IMR-90 (cell line): ENCODE measurements at regions not wholly inside any gene's neighbourhood (a gene's known extent, or its start where the extent isn't known, plus 50 kb on each side); places are given as distances from the start of the nearest gene placed in this dataset.
A peak's percentile ranks its signal among the peaks of the same experiment; 100 is the strongest.

Experiments
- ATAC-seq: fragments of 200-7000 bp; cut with Tn5 transposase; 2 replicates; pipeline ENCODE4 v1.9.1; 2020; ENCODE audit warnings: low read depth, mild to moderate bottlenecking, moderate library complexity
- BruUV-seq: library from RNA; stranded (reverse); fragments of 400-500 nt; replicated peaks from 2 replicates; lab custom pipeline; 2021; lab: Mats Ljungman, UMichigan
- CTCF ChIA-PET: fragments of 300-600 bp; formaldehyde crosslinking; extraction: SDS; loops from one replicate; lab custom pipeline; 2021; ENCODE audit warnings: antibody characterized with exemption; lab: Yijun Ruan, JAX
- POLR2A ChIA-PET: fragments of 300-600 bp; sonication (Branson Sonifier 250); formaldehyde crosslinking; loops from one replicate; lab custom pipeline; 2022; ENCODE audit warnings: antibody characterized with exemption; ENCODE audit not compliant: unreplicated experiment; lab: Charles Lee
- DNase-seq: peaks from one replicate; pipeline ENCODE4 v3.0.0; 2013
- H2AFZ ChIP-seq: replicated peaks from 2 replicates; pipeline ENCODE3; 2013; ENCODE audit warnings: low read length, mild to moderate bottlenecking; ENCODE audit not compliant: poor library complexity
- H2AK5ac ChIP-seq: 2 replicates; pipeline ENCODE4 v1.6.1; 2013; ENCODE audit warnings: low read depth, low read length, inconsistent platforms
- H2AK9ac ChIP-seq: replicated peaks from 2 replicates; pipeline ENCODE3; 2013; ENCODE audit warnings: mild to moderate bottlenecking, low read depth, low read length, moderate library complexity; ENCODE audit not compliant: poor library complexity
- H2BK120ac ChIP-seq: 2 replicates; pipeline ENCODE4 v1.6.1; 2013; ENCODE audit warnings: low read depth, low read length, inconsistent platforms
- H2BK15ac ChIP-seq: 3 replicates; pipeline ENCODE4 v1.6.1; 2013; ENCODE audit warnings: low read depth, low read length, inconsistent platforms
- H2BK20ac ChIP-seq: 2 replicates; pipeline ENCODE4 v1.6.1; 2013; ENCODE audit warnings: low read depth, mild to moderate bottlenecking, inconsistent platforms, low read length, moderate library complexity
- H2BK5ac ChIP-seq: 2 replicates; pipeline ENCODE4 v1.6.1; 2013; ENCODE audit warnings: mild to moderate bottlenecking, low read depth, low read length, inconsistent platforms; ENCODE audit not compliant: poor library complexity, severe bottlenecking
- H3K14ac ChIP-seq: replicated peaks from 2 replicates; pipeline ENCODE4 v1.6.1; 2013; ENCODE audit warnings: low read depth, low read length, inconsistent platforms
- H3K18ac ChIP-seq: 2 replicates; pipeline ENCODE4 v1.6.1; 2013; ENCODE audit warnings: low read depth, low read length, control low read depth
- H3K23ac ChIP-seq: 2 replicates; pipeline ENCODE4 v1.6.1; 2013; ENCODE audit warnings: low read depth, low read length, inconsistent platforms
- H3K27ac ChIP-seq: 2 replicates; pipeline ENCODE4 v1.5.1; 2013; ENCODE audit warnings: mild to moderate bottlenecking, control low read depth, low read length; ENCODE audit not compliant: insufficient read depth
- H3K27me3 ChIP-seq: 2 replicates; pipeline ENCODE4 v1.6.1; 2013; ENCODE audit warnings: low read length; ENCODE audit not compliant: control insufficient read depth, insufficient read depth
- H3K36me3 ChIP-seq: 2 replicates; pipeline ENCODE4 v1.6.1; 2013; ENCODE audit warnings: low read length, mixed read lengths; ENCODE audit not compliant: control insufficient read depth, insufficient read depth
- H3K4ac ChIP-seq: 2 replicates; pipeline ENCODE4 v1.6.1; 2013; ENCODE audit warnings: low read depth, low read length, inconsistent platforms
- H3K4me1 ChIP-seq: 2 replicates; pipeline ENCODE4 v1.6.1; 2013; ENCODE audit warnings: low read length, mixed read lengths; ENCODE audit not compliant: control insufficient read depth, insufficient read depth
- H3K4me2 ChIP-seq: 2 replicates; pipeline ENCODE4 v1.6.1; 2013; ENCODE audit warnings: low read depth, mild to moderate bottlenecking, control low read depth, low read length, moderate library complexity
- H3K4me3 ChIP-seq: 2 replicates; pipeline ENCODE4 v1.5.1; 2013; ENCODE audit warnings: low read depth, mild to moderate bottlenecking, control low read depth, low read length, moderate library complexity; ENCODE audit not compliant: insufficient read depth
- H3K56ac ChIP-seq: 2 replicates; pipeline ENCODE4 v1.6.1; 2013; ENCODE audit warnings: low read length, inconsistent platforms; ENCODE audit not compliant: insufficient read depth; ENCODE audit errors: extremely low read depth
- H3K79me1 ChIP-seq, 2 experiments: 2 replicates each; pipeline ENCODE4 v1.6.1; 2013; ENCODE audit warnings: low read length in 2 of 2, inconsistent platforms in 1 of 2, low read depth in 1 of 2
- H3K9ac ChIP-seq: 2 replicates; pipeline ENCODE4 v1.6.1; 2013; ENCODE audit warnings: low read depth, low read length, control low read depth
- H3K9me1 ChIP-seq: 2 replicates; pipeline ENCODE4 v1.6.1; 2013; ENCODE audit warnings: low read length, inconsistent platforms; ENCODE audit not compliant: insufficient read depth
- H3K9me3 ChIP-seq: 2 replicates; pipeline ENCODE4 v1.6.1; 2013; ENCODE audit warnings: low read length; ENCODE audit not compliant: control insufficient read depth, insufficient read depth
- H4K20me1 ChIP-seq: 2 replicates; pipeline ENCODE4 v1.6.1; 2013; ENCODE audit warnings: low read length, inconsistent platforms; ENCODE audit not compliant: insufficient read depth
- H4K5ac ChIP-seq: 2 replicates; pipeline ENCODE4 v1.6.1; 2013; ENCODE audit warnings: mild to moderate bottlenecking, low read depth, low read length, control low read depth
- H4K8ac ChIP-seq, 2 experiments: 2 replicates each; pipeline ENCODE4 v1.6.1; 2013; ENCODE audit warnings: low read depth in 2 of 2, low read length in 2 of 2, control low read depth in 1 of 2, inconsistent platforms in 1 of 2
- H4K91ac ChIP-seq: 2 replicates; pipeline ENCODE4 v1.6.1; 2013; ENCODE audit warnings: low read depth, low read length, inconsistent platforms; ENCODE audit not compliant: insufficient read depth
- BHLHE40 ChIP-seq: fragments of 150-350 bp; IDR thresholded peaks from 2 replicates; pipeline ENCODE4 v1.6.1; 2016; ENCODE audit warnings: mild to moderate bottlenecking, low read depth, low read length
- CTCF ChIP-seq: conservative IDR thresholded peaks from 2 replicates; pipeline ENCODE4 v1.5.1; 2012; ENCODE audit warnings: mild to moderate bottlenecking, low read depth, low read length, improper control_type of control experiment
- ELK1 ChIP-seq: fragments of 150-350 bp; IDR thresholded peaks from 2 replicates; pipeline ENCODE4 v1.6.1; 2016; ENCODE audit warnings: low read depth, mild to moderate bottlenecking, low read length, moderate library complexity, borderline replicate concordance
- FOS ChIP-seq: fragments of 150-350 bp; IDR thresholded peaks from 2 replicates; pipeline ENCODE4 v1.6.1; 2016; ENCODE audit warnings: low read depth, low read length
- NFE2L2 ChIP-seq: fragments of 150-350 bp; IDR thresholded peaks from 2 replicates; pipeline ENCODE4 v1.6.1; 2016; ENCODE audit warnings: low read depth, mild to moderate bottlenecking, low read length
- POLR2A ChIP-seq: IDR thresholded peaks from 2 replicates; pipeline ENCODE4 v1.6.1; 2012; ENCODE audit warnings: mild to moderate bottlenecking, low read depth, low read length
- RAD21 ChIP-seq: IDR thresholded peaks from 2 replicates; pipeline ENCODE4 v1.6.1; 2012; ENCODE audit warnings: low read length, improper control_type of control experiment
- RCOR1 ChIP-seq: IDR thresholded peaks from 2 replicates; pipeline ENCODE4 v1.6.1; 2012; ENCODE audit warnings: mild to moderate bottlenecking, low read length, improper control_type of control experiment; ENCODE audit not compliant: insufficient replicate concordance
- RFX5 ChIP-seq: IDR thresholded peaks from 2 replicates; pipeline ENCODE4 v1.8.0; 2012; ENCODE audit warnings: low read depth, mild to moderate bottlenecking, low read length, moderate library complexity
- SMC3 ChIP-seq: fragments of 150-350 bp; IDR thresholded peaks from 2 replicates; pipeline ENCODE4 v1.6.1; 2016; ENCODE audit warnings: low read depth, mild to moderate bottlenecking, antibody characterized with exemption, low read length, moderate library complexity
- USF2 ChIP-seq: fragments of 150-350 bp; IDR thresholded peaks from 2 replicates; pipeline ENCODE4 v1.6.1; 2017; ENCODE audit warnings: mild to moderate bottlenecking, antibody characterized with exemption, low read length, low read depth
- WGBS, 2 experiments: methylation state at CpG; one replicate each; pipeline versions ENCODE4 v1.1.5 to v1.1.7; 2013; ENCODE audit warnings: missing lambda C conversion rate in 2 of 2; ENCODE audit not compliant: insufficient read length in 1 of 2; ENCODE audit errors: extremely low coverage in 2 of 2; 5-methylcytosine and 5-hydroxymethylcytosine counted together
- dilution Hi-C: fragments of 300-500 bp; cut with HindIII; formaldehyde crosslinking; loops from one replicate; pipeline ENCODE4 v1.14.3; 2018; ENCODE audit warnings: low sequenced_read_pairs; ENCODE audit not compliant: unreplicated experiment
- in situ Hi-C: fragments of 300-500 bp; cut with MboI; formaldehyde crosslinking; loops from 3 replicates; pipeline ENCODE4 v1.14.3; 2019; ENCODE audit warnings: low sequenced_read_pairs, inconsistent platforms, mixed read lengths
- intact Hi-C: fragments of 100-400 bp; cut with micrococcal nuclease; formaldehyde crosslinking; loops from 2 replicates; pipeline ENCODE4 v1.10.0; 2022

GRCh38 chr5:92548346-92548745, 1032.7 kb downstream of the NR2F1-AS1 start:
- H4K5ac ChIP-seq, result no peak overlapping the region
- dilution Hi-C loops (no loop called here), in situ Hi-C loops (loop anchor here (10.0 kb wide), 1 partner anchor 1026 kb away; no protein-coding TSS in a partner anchor), intact Hi-C loops (no loop called here)
- no peak overlapping the region for H2AK9ac ChIP-seq
- H3K27me3 ChIP-seq, result no peaks in the 10 kb centered on the region
- no peak overlapping the region for H3K4me3 ChIP-seq
- no peak overlapping the region for H3K56ac ChIP-seq
- no peak overlapping the region for H3K18ac ChIP-seq
- no peak overlapping the region for H3K9ac ChIP-seq
- no peak overlapping the region for H2AFZ ChIP-seq
- CTCF ChIA-PET, result no interaction called here
- no peak overlapping the region for H3K14ac ChIP-seq
- no peak overlapping the region; the same call in 1 of the 2 replicates for H2BK20ac ChIP-seq
- H3K23ac ChIP-seq, result no peak overlapping the region
- no peak overlapping the region for H3K27ac ChIP-seq
- H3K4me1 ChIP-seq, result peaks cover 4% of the 10 kb centered on the region
- H2BK5ac ChIP-seq, result no peak overlapping the region
- DNase-seq, result peak; percentile 88
- H3K36me3 ChIP-seq, result no peaks in the 10 kb centered on the region
- no TSS peak for BruUV-seq
- no peaks in the 10 kb centered on the region for H3K79me1 ChIP-seq
- H3K4ac ChIP-seq, result peak overlapping the region; percentile 36; the same call in 1 of the 2 replicates
- peak overlapping the region; percentile 26; the same call in 1 of the 2 replicates for H2BK120ac ChIP-seq
- H3K9me3 ChIP-seq, result no peaks in the 10 kb centered on the region
- ATAC-seq, result no peak
- H3K9me1 ChIP-seq, result no peaks in the 10 kb centered on the region
- no peak overlapping the region for H3K4me2 ChIP-seq
- H2BK15ac ChIP-seq, result no peak overlapping the region
- H2AK5ac ChIP-seq, result no peak overlapping the region
- WGBS, 2 experiments, result no CpG with 5 or more reads among the region's 2 CpGs
- H4K8ac ChIP-seq, result no peak overlapping the region
- no peaks in the 10 kb centered on the region for H4K20me1 ChIP-seq
- TF ChIP-seq NFE2L2 (no peak), POLR2A (no peak), RFX5 (no peak), BHLHE40 (no peak), USF2 (no peak), FOS (no peak), RCOR1 (no peak), SMC3 (no peak), ELK1 (no peak), CTCF (no peak), RAD21 (no peak)
- POLR2A ChIA-PET, result no interaction called here
- no peak overlapping the region for H4K91ac ChIP-seq
